VCaP (cell line): ENCODE measurements at regions not wholly inside any gene's neighbourhood (a gene's known extent, or its start where the extent isn't known, plus 50 kb on each side); places are given as distances from the start of the nearest gene placed in this dataset.

Experiments
- H3K27ac ChIP-seq: fragments of 450-650 bp; 2 replicates; pipeline ENCODE4 v1.5.1; 2017
- TF ChIP-seq, protein P1 (sequence below): fragments of 450-650 bp; conservative IDR thresholded peaks from 2 replicates; pipeline ENCODE4 v1.5.1; 2017; ENCODE audit warnings: mild to moderate bottlenecking, moderate library complexity

- TF ChIP-seq, protein P1, sequence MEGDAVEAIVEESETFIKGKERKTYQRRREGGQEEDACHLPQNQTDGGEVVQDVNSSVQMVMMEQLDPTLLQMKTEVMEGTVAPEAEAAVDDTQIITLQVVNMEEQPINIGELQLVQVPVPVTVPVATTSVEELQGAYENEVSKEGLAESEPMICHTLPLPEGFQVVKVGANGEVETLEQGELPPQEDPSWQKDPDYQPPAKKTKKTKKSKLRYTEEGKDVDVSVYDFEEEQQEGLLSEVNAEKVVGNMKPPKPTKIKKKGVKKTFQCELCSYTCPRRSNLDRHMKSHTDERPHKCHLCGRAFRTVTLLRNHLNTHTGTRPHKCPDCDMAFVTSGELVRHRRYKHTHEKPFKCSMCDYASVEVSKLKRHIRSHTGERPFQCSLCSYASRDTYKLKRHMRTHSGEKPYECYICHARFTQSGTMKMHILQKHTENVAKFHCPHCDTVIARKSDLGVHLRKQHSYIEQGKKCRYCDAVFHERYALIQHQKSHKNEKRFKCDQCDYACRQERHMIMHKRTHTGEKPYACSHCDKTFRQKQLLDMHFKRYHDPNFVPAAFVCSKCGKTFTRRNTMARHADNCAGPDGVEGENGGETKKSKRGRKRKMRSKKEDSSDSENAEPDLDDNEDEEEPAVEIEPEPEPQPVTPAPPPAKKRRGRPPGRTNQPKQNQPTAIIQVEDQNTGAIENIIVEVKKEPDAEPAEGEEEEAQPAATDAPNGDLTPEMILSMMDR, result no peak
- no peak overlapping the region for H3K27ac ChIP-seq
Measured at GRCh38 chr4:44093390-44093789, 355.2 kb downstream of the KCTD8 start.

DNA sequence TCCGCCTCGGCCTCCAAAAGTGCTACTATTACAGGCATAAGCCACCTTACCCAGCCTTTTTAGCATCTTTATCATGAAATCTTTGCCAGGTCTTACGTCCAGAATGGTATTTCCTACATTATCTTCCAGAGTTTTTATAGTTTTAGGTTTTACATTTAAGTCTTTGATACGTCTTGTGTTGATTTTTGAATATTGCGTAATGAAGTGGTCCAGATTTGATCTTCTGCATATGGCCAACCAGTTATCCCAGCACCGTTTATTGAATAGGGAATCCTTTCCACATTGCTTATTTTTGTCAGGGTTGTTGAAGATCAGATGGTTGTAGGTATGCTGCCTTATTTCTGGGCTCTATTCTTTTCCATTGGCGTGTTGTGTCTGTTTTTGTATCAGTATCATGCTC lies 349.6 kb downstream of the KCTD8 start:
- TF ChIP-seq, protein P1, result no peak
- H3K27ac ChIP-seq, result no peak overlapping the region

DNA sequence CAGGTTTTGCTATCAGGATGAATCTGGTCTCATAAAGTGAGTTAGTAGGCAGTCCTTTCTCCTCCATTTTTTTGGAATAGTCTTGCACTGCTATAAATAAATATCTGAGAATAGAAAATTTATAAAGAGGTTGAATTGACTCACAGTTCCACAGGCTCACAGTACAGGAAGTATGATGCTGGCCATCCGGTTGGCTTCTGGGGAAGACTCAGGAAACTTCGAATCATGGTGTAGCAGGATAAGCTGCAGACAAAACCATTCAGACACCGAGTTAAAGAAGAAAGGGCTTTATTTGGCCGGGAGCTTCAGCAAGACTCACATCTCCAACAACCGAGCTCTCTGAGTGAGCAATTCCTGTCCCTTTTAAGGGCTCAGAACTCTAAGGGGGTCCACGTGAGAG lies 348.2 kb downstream of the KCTD8 start:
- H3K27ac ChIP-seq, result no peak overlapping the region
- TF ChIP-seq, protein P1, result no peak

GRCh38 chr4:44118971-44119680 lies 329.5 kb downstream of the KCTD8 start:
- TF ChIP-seq, protein P1, result no peak
- H3K27ac ChIP-seq, result no peak overlapping the region

- TF ChIP-seq, protein P1, result no peak
- H3K27ac ChIP-seq, result no peak overlapping the region
Measured at GRCh38 chr4:44120646-44121045, 328.0 kb downstream of the KCTD8 start.

DNA sequence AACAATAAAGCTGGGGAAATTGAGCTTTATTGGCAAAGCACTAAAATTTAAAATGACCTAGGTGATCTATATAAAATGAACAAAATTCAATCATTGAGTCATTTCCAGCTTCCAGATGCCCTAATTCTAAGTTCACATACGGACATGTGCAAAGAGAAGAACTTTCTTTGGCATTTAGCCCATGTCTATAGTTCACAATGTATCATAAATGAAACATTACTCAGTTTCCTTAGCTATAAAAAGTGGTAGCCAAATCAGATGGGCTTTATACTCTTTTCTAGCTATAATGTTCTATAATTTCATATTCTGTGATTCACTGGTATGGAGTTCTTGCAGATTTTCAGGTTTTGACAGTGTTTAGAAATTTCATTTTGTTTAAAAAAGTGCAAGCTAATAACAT lies 327.4 kb downstream of the KCTD8 start:
- no peak overlapping the region for H3K27ac ChIP-seq
- TF ChIP-seq, protein P1, result no peak
